GM12865 (cell line): ENCODE measurements at regions not wholly inside any gene's neighbourhood (a gene's known extent, or its start where the extent isn't known, plus 50 kb on each side); places are given as distances from the start of the nearest gene placed in this dataset.

Experiments used
- DNase-seq: peaks from one replicate; pipeline ENCODE4 v3.0.0; 2010; ENCODE audit warnings: low read depth
- H3K4me3 ChIP-seq: 2 replicates; pipeline ENCODE4 v1.5.1; 2011; ENCODE audit warnings: mild to moderate bottlenecking, low read depth, low read length, control low read depth
- TF ChIP-seq, protein P1 (sequence below): IDR thresholded peaks from 2 replicates; pipeline ENCODE4 v1.5.1; 2011; ENCODE audit warnings: low read length, control low read depth, low read depth, inconsistent platforms; ENCODE audit not compliant: insufficient read depth; ENCODE audit errors: missing control alignments

DNA sequence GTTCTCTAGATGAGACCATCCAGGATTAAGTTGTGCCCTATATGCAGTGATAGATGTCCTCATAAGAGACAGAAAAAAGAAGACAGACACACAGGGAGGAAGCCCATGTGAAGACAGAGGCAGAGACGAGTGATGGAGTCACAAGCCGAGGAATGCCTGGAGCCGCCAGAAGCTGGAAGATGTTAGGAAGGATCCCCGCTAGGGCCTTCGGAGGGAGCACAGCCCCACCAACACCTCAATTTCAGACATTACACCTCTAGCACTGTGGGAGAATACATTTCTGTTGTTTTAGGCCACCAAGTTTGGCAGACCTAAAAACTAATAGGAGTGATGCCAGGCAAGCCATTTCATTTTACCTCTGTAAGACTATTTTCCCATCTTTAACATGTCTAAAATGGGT, 458.5 kb downstream of the MED13L start:
- no peak for DNase-seq
- no peak overlapping the region for H3K4me3 ChIP-seq
- TF ChIP-seq, protein P1, sequence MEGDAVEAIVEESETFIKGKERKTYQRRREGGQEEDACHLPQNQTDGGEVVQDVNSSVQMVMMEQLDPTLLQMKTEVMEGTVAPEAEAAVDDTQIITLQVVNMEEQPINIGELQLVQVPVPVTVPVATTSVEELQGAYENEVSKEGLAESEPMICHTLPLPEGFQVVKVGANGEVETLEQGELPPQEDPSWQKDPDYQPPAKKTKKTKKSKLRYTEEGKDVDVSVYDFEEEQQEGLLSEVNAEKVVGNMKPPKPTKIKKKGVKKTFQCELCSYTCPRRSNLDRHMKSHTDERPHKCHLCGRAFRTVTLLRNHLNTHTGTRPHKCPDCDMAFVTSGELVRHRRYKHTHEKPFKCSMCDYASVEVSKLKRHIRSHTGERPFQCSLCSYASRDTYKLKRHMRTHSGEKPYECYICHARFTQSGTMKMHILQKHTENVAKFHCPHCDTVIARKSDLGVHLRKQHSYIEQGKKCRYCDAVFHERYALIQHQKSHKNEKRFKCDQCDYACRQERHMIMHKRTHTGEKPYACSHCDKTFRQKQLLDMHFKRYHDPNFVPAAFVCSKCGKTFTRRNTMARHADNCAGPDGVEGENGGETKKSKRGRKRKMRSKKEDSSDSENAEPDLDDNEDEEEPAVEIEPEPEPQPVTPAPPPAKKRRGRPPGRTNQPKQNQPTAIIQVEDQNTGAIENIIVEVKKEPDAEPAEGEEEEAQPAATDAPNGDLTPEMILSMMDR: no peak

DNA sequence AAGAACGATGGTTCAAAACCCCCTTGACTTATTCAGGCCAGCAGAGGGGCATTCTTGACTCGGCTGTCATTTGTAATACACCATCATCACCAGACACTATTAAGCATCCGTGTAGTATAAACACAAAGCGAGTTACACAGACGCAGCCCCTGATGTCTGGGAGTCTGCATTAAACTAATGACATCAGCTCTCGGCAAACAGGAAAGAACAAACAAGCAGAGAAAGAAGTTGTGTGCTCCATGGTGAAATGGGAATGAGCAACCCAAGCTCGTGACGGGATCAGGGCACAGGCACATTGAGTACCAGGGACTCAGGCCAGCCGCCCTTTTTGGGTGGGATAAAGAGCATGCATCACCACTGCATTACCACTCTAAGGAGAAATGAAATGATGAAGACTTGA, 460.1 kb downstream of the MED13L start:
- TF ChIP-seq, protein P1: no peak
- H3K4me3 ChIP-seq: no peak overlapping the region
- no peak for DNase-seq

DNA sequence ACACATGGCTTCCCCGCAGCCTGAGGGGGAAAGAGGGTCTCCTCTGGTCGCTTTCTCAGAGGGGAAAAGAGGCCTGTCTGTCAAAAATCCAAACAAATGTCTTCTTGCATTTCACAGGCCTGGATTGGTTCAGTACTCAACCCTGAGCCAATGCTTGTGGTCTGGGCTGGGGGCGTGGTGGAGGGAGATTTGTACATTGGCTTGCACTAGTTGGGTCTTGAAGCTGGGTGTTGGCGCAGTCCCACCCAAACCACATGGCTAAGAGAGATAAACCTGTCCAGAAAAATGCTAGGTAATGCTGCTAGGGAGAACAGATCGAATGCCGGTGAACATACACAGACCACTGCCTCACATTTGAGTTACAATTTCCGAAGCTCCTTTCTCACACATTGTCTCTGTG, 461.6 kb downstream of the MED13L start:
- TF ChIP-seq, protein P1: no peak
- H3K4me3 ChIP-seq: no peak overlapping the region
- no peak for DNase-seq

DNA sequence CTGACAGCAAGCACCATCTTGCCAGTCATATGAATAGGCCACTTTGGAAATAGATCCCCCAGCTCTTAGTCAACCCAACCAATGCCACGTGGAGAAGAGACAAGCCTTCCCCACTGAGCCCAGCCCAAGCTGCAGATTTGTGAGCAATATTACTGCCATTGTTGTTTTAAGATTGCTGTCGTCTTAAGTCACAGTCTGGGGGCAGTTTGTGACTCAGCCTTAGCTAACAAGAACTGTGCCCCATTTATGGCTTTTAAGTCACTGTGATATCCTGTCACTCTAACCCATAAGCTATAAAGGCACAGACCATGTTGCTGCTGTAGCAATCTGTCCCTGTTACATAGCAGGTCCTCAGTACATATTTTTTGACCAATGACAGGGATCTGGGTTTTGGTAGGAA, 464.2 kb downstream of the MED13L start:
- DNase-seq: no peak
- no peak overlapping the region for H3K4me3 ChIP-seq
- TF ChIP-seq, protein P1: no peak

DNA sequence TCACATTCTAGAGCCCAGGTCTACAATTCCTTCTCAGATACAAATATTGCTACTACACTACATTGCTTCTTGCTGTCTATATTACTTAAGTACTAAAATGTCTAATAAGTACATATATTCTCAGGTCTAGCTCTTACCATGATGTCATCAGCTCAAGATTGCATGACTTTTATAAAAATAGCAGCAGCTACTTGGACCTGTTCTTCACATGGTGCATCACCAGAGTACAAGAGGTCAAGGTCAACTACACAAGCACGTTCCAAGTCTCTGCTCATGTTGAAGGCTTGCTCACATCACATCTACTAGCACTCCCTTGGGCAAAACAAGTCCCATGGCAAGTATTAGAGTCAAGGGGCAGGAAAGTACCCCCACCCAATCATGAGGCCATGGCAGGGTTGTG, 465.6 kb downstream of the MED13L start:
- DNase-seq: no peak
- TF ChIP-seq, protein P1: no peak
- no peak overlapping the region for H3K4me3 ChIP-seq

DNA sequence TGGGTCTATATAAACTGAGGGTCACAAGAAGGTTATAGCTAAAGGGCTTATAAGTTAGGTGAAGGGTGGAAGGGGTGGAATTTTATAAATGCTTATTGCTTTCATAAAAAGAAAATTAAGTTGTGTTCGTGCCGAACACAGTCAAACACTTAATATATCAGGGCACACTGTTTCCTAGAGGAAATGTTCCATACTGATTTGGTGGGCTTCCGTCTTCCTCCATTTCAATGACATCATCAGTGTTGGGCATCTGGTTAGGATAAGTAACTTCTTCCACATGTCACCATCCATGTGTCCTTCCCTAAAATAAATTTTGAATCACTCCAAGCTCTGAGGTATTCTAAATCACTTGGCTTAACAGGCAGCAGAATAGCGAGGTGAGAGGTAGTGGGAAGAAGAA, 466.4 kb downstream of the MED13L start:
- H3K4me3 ChIP-seq: no peak overlapping the region
- TF ChIP-seq, protein P1: no peak
- DNase-seq: no peak

DNA sequence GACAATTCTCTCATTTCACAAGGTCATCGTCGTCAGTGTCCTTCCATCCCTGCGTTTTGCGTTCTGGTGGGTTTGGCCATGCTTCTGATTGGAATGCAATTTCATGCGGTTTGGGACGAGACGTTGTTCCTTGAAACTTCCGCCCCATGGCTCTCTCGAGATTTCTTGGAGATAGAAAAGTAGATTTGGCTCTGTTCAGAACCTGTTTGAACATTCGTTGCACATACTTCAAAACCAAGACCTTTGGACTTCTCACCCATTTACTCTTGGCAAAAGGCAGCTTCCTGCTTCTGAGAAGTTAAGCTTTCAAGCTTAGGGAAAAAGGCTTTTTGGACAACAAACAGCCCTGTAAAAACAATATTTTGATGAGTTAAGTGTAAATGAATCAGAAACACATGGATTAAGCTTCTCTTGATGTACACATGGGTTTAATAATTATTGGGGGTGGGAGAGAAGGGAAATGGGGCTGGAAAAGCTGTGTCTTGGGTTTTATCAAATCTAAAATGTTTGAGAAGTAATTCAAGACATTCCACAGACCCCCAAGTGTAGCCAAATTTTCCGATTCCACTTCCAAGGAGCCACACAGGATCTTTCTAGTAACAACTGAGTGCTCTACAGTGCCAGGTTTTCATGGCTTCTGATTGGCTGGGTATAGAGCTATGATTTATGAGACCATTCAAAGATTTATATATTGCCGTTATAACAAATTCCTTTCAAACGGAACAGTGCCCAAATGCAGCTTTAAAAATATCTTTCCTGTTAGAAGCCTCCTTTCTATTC, 467.2 kb downstream of the MED13L start:
- TF ChIP-seq, protein P1: no peak
- no peak overlapping the region for H3K4me3 ChIP-seq
- DNase-seq: no peak
